Right cardiac atrium (tissue), 5 donors: ENCODE measurements at regions not wholly inside any gene's neighbourhood (a gene's known extent, or its start where the extent isn't known, plus 50 kb on each side); places are given as distances from the start of the nearest gene placed in this dataset.

Source experiments
- ATAC-seq, 2 donors: fragments of 200-7000 bp; cut with Tn5 transposase; one replicate each; pipeline versions ENCODE4 v1.8.0 to v1.9.1; 2020; ENCODE audit warnings: moderate library complexity in 2 of 2, mild to moderate bottlenecking in 1 of 2
- DNase-seq, 3 donors: peaks; one replicate each; pipeline ENCODE4 v3.0.0-alpha.2; 2020
- H3K27ac ChIP-seq: one replicate; pipeline ENCODE4 v1.5.1; 2013; ENCODE audit warnings: mild to moderate bottlenecking, low read length, control low read depth, moderate library complexity
- H3K27me3 ChIP-seq: one replicate; pipeline ENCODE4 v1.6.1; 2013; ENCODE audit not compliant: control insufficient read depth, insufficient read depth
- H3K4me1 ChIP-seq: one replicate; pipeline ENCODE4 v1.6.1; 2013; ENCODE audit warnings: low read length; ENCODE audit not compliant: control insufficient read depth, insufficient read depth
- H3K4me3 ChIP-seq: one replicate; pipeline ENCODE4 v1.5.1; 2013; ENCODE audit warnings: low read length, control low read depth
- H3K9me3 ChIP-seq: one replicate; pipeline ENCODE4 v1.6.1; 2013; ENCODE audit warnings: low read length; ENCODE audit not compliant: control insufficient read depth
- WGBS: extraction: QIAGEN DNeasy Blood & Tissue Kit; methylation state at CpG from one replicate; pipeline ENCODE4 v1.1.7; 2013; 5-methylcytosine and 5-hydroxymethylcytosine counted together
- intact Hi-C, 4 donors: fragments of 100-400 bp; cut with DNase I; formaldehyde crosslinking; loops; one replicate each; pipeline versions ENCODE4 v1.11.0 to v1.14.0; 2022 to 2023
- donor health status: healthy with polysubstance abuse.
- donor health status: DM: no; HTN: yes; CAD: no.
- donor health status: DM: no; HTN: no; CAD: no.
- donor health status: DM: no; HTN: yes; CAD: no; lungs with severe emphysema.
- donor health status: DM: yes; HTN: yes; CAD: no.

- ATAC-seq = no peak
- Histone ChIP-seq H3K4me1 (no peaks in the 10 kb centered on the region), H3K9me3 (no peaks in the 10 kb centered on the region), H3K4me3 (no peak overlapping the region), H3K27me3 (no peaks in the 10 kb centered on the region), H3K27ac (no peak overlapping the region)
- no peak for DNase-seq
- intact Hi-C loops = no loop called here
- 95% methylated on average over 5 of the region's 5 CpGs for WGBS
Observed at GRCh38 chr2:111654829-111655228, 229.2 kb downstream of the ANAPC1 start.

- intact Hi-C loops = no loop called here
- ATAC-seq = no peak
- no peak for DNase-seq
- no peaks in the 10 kb centered on the region for H3K4me1 ChIP-seq
- 87% methylated on average over 9 of the region's 9 CpGs for WGBS
- no peaks in the 10 kb centered on the region for H3K27me3 ChIP-seq
- H3K9me3 ChIP-seq = no peaks in the 10 kb centered on the region
- H3K27ac ChIP-seq = no peak overlapping the region
- H3K4me3 ChIP-seq = no peak overlapping the region
Observed at GRCh38 chr2:111656436-111656835, 227.6 kb downstream of the ANAPC1 start.

- Histone ChIP-seq H3K4me1 (no peaks in the 10 kb centered on the region), H3K27ac (no peak overlapping the region), H3K4me3 (no peak overlapping the region), H3K27me3 (no peaks in the 10 kb centered on the region), H3K9me3 (no peaks in the 10 kb centered on the region)
- 81% methylated on average over 11 of the region's 11 CpGs for WGBS
- DNase-seq (no peak), ATAC-seq (no peak)
- intact Hi-C loops = no loop called here
Observed at GRCh38 chr2:111656894-111657293, 227.1 kb downstream of the ANAPC1 start.

GRCh38 chr2:111657351-111657975 lies 226.5 kb downstream of the ANAPC1 start:
- H3K4me3 ChIP-seq = no peak overlapping the region
- H3K9me3 ChIP-seq = no peaks in the 10 kb centered on the region
- no peak for ATAC-seq
- no peaks in the 10 kb centered on the region for H3K4me1 ChIP-seq
- no peak overlapping the region for H3K27ac ChIP-seq
- WGBS = 94% methylated on average over 8 of the region's 8 CpGs
- no peak for DNase-seq
- no peaks in the 10 kb centered on the region for H3K27me3 ChIP-seq
- intact Hi-C loops = no loop called here

- no peaks in the 10 kb centered on the region for H3K27me3 ChIP-seq
- no peak overlapping the region for H3K4me3 ChIP-seq
- DNase-seq (peak; percentile 78 to 82 (median 81)), ATAC-seq (peak; percentile 78 to 84)
- 70% methylated on average over 13 of the region's 13 CpGs for WGBS
- no peaks in the 10 kb centered on the region for H3K4me1 ChIP-seq
- no peak overlapping the region for H3K27ac ChIP-seq
- no peaks in the 10 kb centered on the region for H3K9me3 ChIP-seq
- intact Hi-C loops = no loop called here
Observed at GRCh38 chr2:111659361-111660333, 224.3 kb downstream of the ANAPC1 start.

GRCh38 chr2:111660811-111661210 lies 223.2 kb downstream of the ANAPC1 start:
- Histone ChIP-seq H3K9me3 (no peaks in the 10 kb centered on the region), H3K27me3 (no peaks in the 10 kb centered on the region), H3K4me3 (no peak overlapping the region), H3K4me1 (no peaks in the 10 kb centered on the region), H3K27ac (no peak overlapping the region)
- intact Hi-C loops = no loop called here
- DNase-seq = no peak
- WGBS = 98% methylated on average over 5 of the region's 5 CpGs
- ATAC-seq = no peak

GRCh38 chr2:111661286-111661940 lies 222.6 kb downstream of the ANAPC1 start:
- WGBS = 97% methylated on average over 7 of the region's 7 CpGs
- Histone ChIP-seq H3K4me3 (no peak overlapping the region), H3K4me1 (no peaks in the 10 kb centered on the region), H3K9me3 (no peaks in the 10 kb centered on the region), H3K27me3 (no peaks in the 10 kb centered on the region), H3K27ac (no peak overlapping the region)
- no peak for DNase-seq
- intact Hi-C loops = no loop called here
- no peak for ATAC-seq

GRCh38 chr2:111662039-111662770 lies 221.8 kb downstream of the ANAPC1 start:
- 71% methylated on average over 6 of the region's 6 CpGs for WGBS
- Histone ChIP-seq H3K4me3 (no peak overlapping the region), H3K9me3 (no peaks in the 10 kb centered on the region), H3K27ac (no peak overlapping the region), H3K27me3 (no peaks in the 10 kb centered on the region), H3K4me1 (no peaks in the 10 kb centered on the region)
- intact Hi-C loops = no loop called here
- no peak for DNase-seq
- no peak for ATAC-seq

GRCh38 chr2:111662771-111663470 lies 221.1 kb downstream of the ANAPC1 start:
- Histone ChIP-seq H3K9me3 (no peaks in the 10 kb centered on the region), H3K27me3 (no peaks in the 10 kb centered on the region), H3K4me3 (no peak overlapping the region), H3K27ac (no peak overlapping the region), H3K4me1 (no peaks in the 10 kb centered on the region)
- intact Hi-C loops = no loop called here
- WGBS = 78% methylated on average over 7 of the region's 7 CpGs
- ATAC-seq (no peak), DNase-seq (no peak)

- Histone ChIP-seq H3K9me3 (no peaks in the 10 kb centered on the region), H3K4me1 (no peaks in the 10 kb centered on the region), H3K27ac (no peak overlapping the region), H3K4me3 (no peak overlapping the region), H3K27me3 (no peaks in the 10 kb centered on the region)
- DNase-seq (no peak), ATAC-seq (no peak)
- 55% methylated on average over 13 of the region's 13 CpGs for WGBS
- intact Hi-C loops = no loop called here
Observed at GRCh38 chr2:111663471-111664274, 220.3 kb downstream of the ANAPC1 start.
